ENCODE measurements at regions not wholly inside any gene's neighbourhood (a gene's known extent, or its start where the extent isn't known, plus 50 kb on each side); places are given as distances from the start of the nearest gene placed in this dataset.

- no peaks in the 10 kb centered on the region for H3K79me2 ChIP-seq (ENCODE audit: insufficient read depth, low read length)
- no peak overlapping the region for H3K9ac ChIP-seq (ENCODE audit: low read depth, low read length, poor library complexity, severe bottlenecking)
Measured at GRCh38 chr5:145666591-145666990, 168.6 kb downstream of the PRELID2 start.

GRCh38 chr5:145661737-145662485 lies 173.2 kb downstream of the PRELID2 start:
- Histone ChIP-seq H3K9me2 (replicated peaks; ENCODE audit: low read depth, low read length) (no peaks in the 10 kb centered on the region), H3K4me2 (ENCODE audit: low read depth, low read length, poor library complexity, severe bottlenecking) (no peak overlapping the region), H3F3A (ENCODE audit: low read depth) (no peaks in the 10 kb centered on the region), H3K4me3 (ENCODE audit: low read length, poor library complexity, severe bottlenecking) (no peak overlapping the region), H3K4me1 (ENCODE audit: insufficient read depth, low read length, poor library complexity, severe bottlenecking) (no peaks in the 10 kb centered on the region), H3K27me3 (ENCODE audit: insufficient read depth, low read length, poor library complexity, severe bottlenecking) (no peaks in the 10 kb centered on the region), H3K9ac (ENCODE audit: low read depth, low read length, poor library complexity, severe bottlenecking) (no peak overlapping the region), H2AFZ (ENCODE audit: low read length) (no peak overlapping the region), H4K20me1 (ENCODE audit: insufficient read depth, low read length, poor library complexity, severe bottlenecking) (no peaks in the 10 kb centered on the region), H3K36me3 (ENCODE audit: insufficient read depth, low read length) (no peaks in the 10 kb centered on the region), H3K79me2 (ENCODE audit: insufficient read depth, low read length) (no peaks in the 10 kb centered on the region), H3K9me3 (ENCODE audit: insufficient read depth, low read depth, low read length) (no peaks in the 10 kb centered on the region)
- TF ChIP-seq CTCF (conservative IDR thresholded peaks at IDR 0.05; ENCODE audit: low read length) (no peak), EZH2phosphoT487 (IDR thresholded peaks at IDR 0.05; ENCODE audit: borderline replicate concordance) (no peak)

More at GRCh38 chr5:145666591-145666990, 168.6 kb downstream of the PRELID2 start:
- Histone ChIP-seq H3K4me3 (ENCODE audit: low read length, poor library complexity, severe bottlenecking) (no peak overlapping the region), H3K36me3 (ENCODE audit: insufficient read depth, low read length) (no peaks in the 10 kb centered on the region), H3K4me1 (ENCODE audit: insufficient read depth, low read length, poor library complexity, severe bottlenecking) (peaks cover 9% of the 10 kb centered on the region), H4K20me1 (ENCODE audit: insufficient read depth, low read length, poor library complexity, severe bottlenecking) (no peaks in the 10 kb centered on the region), H3K27me3 (ENCODE audit: insufficient read depth, low read length, poor library complexity, severe bottlenecking) (no peaks in the 10 kb centered on the region), H3K4me2 (ENCODE audit: low read depth, low read length, poor library complexity, severe bottlenecking) (no peak overlapping the region), H3K9me3 (ENCODE audit: insufficient read depth, low read depth, low read length) (no peaks in the 10 kb centered on the region), H3K9me2 (replicated peaks; ENCODE audit: low read depth, low read length) (no peaks in the 10 kb centered on the region), H3F3A (ENCODE audit: low read depth) (no peaks in the 10 kb centered on the region), H2AFZ (ENCODE audit: low read length) (no peak overlapping the region)
- no peak for TF ChIP-seq CTCF (conservative IDR thresholded peaks at IDR 0.05; ENCODE audit: low read length)
- no peak for TF ChIP-seq EZH2phosphoT487 (IDR thresholded peaks at IDR 0.05; ENCODE audit: borderline replicate concordance)

GRCh38 chr5:145660897-145661640 lies 174.1 kb downstream of the PRELID2 start:
- Histone ChIP-seq H3F3A (ENCODE audit: low read depth) (no peaks in the 10 kb centered on the region), H3K9me2 (replicated peaks; ENCODE audit: low read depth, low read length) (no peaks in the 10 kb centered on the region), H3K27me3 (ENCODE audit: insufficient read depth, low read length, poor library complexity, severe bottlenecking) (no peaks in the 10 kb centered on the region), H2AFZ (ENCODE audit: low read length) (no peak overlapping the region), H3K36me3 (ENCODE audit: insufficient read depth, low read length) (no peaks in the 10 kb centered on the region), H4K20me1 (ENCODE audit: insufficient read depth, low read length, poor library complexity, severe bottlenecking) (no peaks in the 10 kb centered on the region), H3K4me3 (ENCODE audit: low read length, poor library complexity, severe bottlenecking) (no peak overlapping the region), H3K9me3 (ENCODE audit: insufficient read depth, low read depth, low read length) (0 out of 2 replicates have a peak, but pooled peaks cover 3% of the 10 kb centered on the region), H3K79me2 (ENCODE audit: insufficient read depth, low read length) (no peaks in the 10 kb centered on the region), H3K4me1 (ENCODE audit: insufficient read depth, low read length, poor library complexity, severe bottlenecking) (no peaks in the 10 kb centered on the region), H3K4me2 (ENCODE audit: low read depth, low read length, poor library complexity, severe bottlenecking) (no peak overlapping the region), H3K9ac (ENCODE audit: low read depth, low read length, poor library complexity, severe bottlenecking) (no peak overlapping the region)
- TF ChIP-seq CTCF (conservative IDR thresholded peaks at IDR 0.05; ENCODE audit: low read length) (no peak), EZH2phosphoT487 (IDR thresholded peaks at IDR 0.05; ENCODE audit: borderline replicate concordance) (no peak)
